H1 (cell line): ENCODE measurements at regions not wholly inside any gene's neighbourhood (a gene's known extent, or its start where the extent isn't known, plus 50 kb on each side); places are given as distances from the start of the nearest gene placed in this dataset.

Source experiments
- EZH2 ChIP-seq: fragments of 200-600 bp; sonication (generic); IDR thresholded peaks from 2 replicates; pipeline ENCODE4 v1.7.1; 2012; ENCODE audit warnings: low read depth, mild to moderate bottlenecking, moderate library complexity, low read length, inconsistent platforms; ENCODE audit not compliant: severe bottlenecking
- GABPA ChIP-seq: IDR thresholded peaks from 2 replicates; pipeline ENCODE4 v1.6.1; 2011; ENCODE audit warnings: mild to moderate bottlenecking, low read length, moderate library complexity, borderline replicate concordance; ENCODE audit not compliant: insufficient read depth
- GTF2F1 ChIP-seq: IDR thresholded peaks from 2 replicates; pipeline ENCODE4 v1.6.1; 2012; ENCODE audit warnings: low read depth, low read length, improper control_type of control experiment, borderline replicate concordance
- JUND ChIP-seq: IDR thresholded peaks from 2 replicates; pipeline ENCODE4 v1.6.1; 2011; ENCODE audit warnings: mild to moderate bottlenecking, improper control_type of control experiment, low read length
- POLR2A ChIP-seq, 2 experiments: IDR thresholded peaks; 1 replicate in 1 of 2; 2 replicates in 1 of 2; pipeline ENCODE4 v1.6.1; 2011; ENCODE audit warnings: low read depth in 2 of 2, low read length in 2 of 2, mild to moderate bottlenecking in 2 of 2; ENCODE audit errors: control extremely low read depth in 1 of 2
- TF ChIP-seq, protein P1 (sequence below), 3 experiments: IDR thresholded peaks; 1 replicate in 2 of 3; 2 replicates in 1 of 3; pipeline versions ENCODE4 v1.5.1 to v1.6.1; 2011; ENCODE audit warnings: low read length in 3 of 3, mild to moderate bottlenecking in 3 of 3, inconsistent platforms in 2 of 3, low read depth in 1 of 3, moderate library complexity in 1 of 3; ENCODE audit not compliant: insufficient read depth in 1 of 3; ENCODE audit errors: control extremely low read depth in 1 of 3

- no peak for TF ChIP-seq POLR2A (IDR thresholded peaks at IDR 0.05; ENCODE audit: control extremely low read depth in 1 of 2, low read depth in 2 of 2, low read length in 2 of 2)
- no peak for TF ChIP-seq EZH2
- no peak for TF ChIP-seq JUND
- TF ChIP-seq, protein P1, sequence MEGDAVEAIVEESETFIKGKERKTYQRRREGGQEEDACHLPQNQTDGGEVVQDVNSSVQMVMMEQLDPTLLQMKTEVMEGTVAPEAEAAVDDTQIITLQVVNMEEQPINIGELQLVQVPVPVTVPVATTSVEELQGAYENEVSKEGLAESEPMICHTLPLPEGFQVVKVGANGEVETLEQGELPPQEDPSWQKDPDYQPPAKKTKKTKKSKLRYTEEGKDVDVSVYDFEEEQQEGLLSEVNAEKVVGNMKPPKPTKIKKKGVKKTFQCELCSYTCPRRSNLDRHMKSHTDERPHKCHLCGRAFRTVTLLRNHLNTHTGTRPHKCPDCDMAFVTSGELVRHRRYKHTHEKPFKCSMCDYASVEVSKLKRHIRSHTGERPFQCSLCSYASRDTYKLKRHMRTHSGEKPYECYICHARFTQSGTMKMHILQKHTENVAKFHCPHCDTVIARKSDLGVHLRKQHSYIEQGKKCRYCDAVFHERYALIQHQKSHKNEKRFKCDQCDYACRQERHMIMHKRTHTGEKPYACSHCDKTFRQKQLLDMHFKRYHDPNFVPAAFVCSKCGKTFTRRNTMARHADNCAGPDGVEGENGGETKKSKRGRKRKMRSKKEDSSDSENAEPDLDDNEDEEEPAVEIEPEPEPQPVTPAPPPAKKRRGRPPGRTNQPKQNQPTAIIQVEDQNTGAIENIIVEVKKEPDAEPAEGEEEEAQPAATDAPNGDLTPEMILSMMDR (IDR thresholded peaks at IDR 0.05; ENCODE audit: control extremely low read depth in 1 of 3, insufficient read depth in 1 of 3, low read depth in 1 of 3, low read length in 3 of 3), result peak in 1 of 3 experiments; percentile 7; a peak in 1 of 4 replicates
- no peak for TF ChIP-seq GABPA
- TF ChIP-seq GTF2F1, result no peak
Measured at GRCh38 chr3:106251160-106251892, 382.5 kb upstream of the CBLB start.
